HG03558 (cell line): ENCODE measurements at regions not wholly inside any gene's neighbourhood (a gene's known extent, or its start where the extent isn't known, plus 50 kb on each side); places are given as distances from the start of the nearest gene placed in this dataset.

Experiments
- ATAC-seq: cut with Tn5 transposase; IDR thresholded peaks from one replicate; pipeline ENCODE4 v1.9.1; 2021; ENCODE audit warnings: moderate number of reproducible peaks; ENCODE audit not compliant: unreplicated experiment; ENCODE audit errors: extremely low read depth

GRCh38 chr1:83022206-83022605 lies 976.7 kb downstream of the TTLL7 start:
- no peak for ATAC-seq

GRCh38 chr1:83017701-83018100 lies 981.2 kb downstream of the TTLL7 start:
- ATAC-seq, result no peak

DNA sequence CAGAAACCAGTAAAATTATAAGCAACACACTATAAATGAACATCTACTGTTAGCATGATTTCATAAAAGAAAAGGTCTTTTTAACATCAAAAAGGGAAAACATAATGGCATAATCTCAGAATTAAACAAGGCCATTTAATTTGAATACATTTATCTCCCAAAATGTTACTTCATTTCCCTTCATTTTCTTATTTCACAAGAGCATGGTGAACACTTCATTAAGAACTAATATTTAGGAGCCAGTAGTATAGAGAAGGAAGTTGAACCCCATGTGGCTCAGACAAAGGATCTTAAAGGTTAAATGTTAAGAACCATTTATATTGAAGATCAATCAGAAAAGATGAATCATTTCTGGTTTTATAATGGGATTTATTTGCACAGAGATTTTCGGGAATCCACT lies 981.7 kb downstream of the TTLL7 start:
- no peak for ATAC-seq

GRCh38 chr1:83016354-83016849 lies 982.5 kb downstream of the TTLL7 start:
- no peak for ATAC-seq

DNA sequence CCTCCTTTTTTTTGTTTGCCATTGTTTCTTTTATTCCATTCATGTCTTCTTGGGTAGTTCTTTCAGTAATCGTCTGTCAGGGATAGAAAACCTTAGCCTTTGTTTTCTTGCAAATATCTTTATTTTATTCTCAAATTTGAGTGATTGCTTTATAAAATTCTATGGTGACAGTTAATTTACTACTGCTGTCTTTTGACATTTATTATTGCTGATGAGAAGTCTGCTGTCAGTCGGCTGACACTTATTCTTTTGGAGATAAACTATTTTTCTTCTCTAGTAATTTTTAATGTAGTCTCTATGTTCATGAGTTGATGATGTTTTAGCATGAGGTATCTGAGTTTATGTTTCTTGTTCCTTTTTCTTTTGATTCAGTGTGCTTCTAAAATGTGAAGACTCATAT lies 983.8 kb downstream of the TTLL7 start:
- no peak for ATAC-seq

DNA sequence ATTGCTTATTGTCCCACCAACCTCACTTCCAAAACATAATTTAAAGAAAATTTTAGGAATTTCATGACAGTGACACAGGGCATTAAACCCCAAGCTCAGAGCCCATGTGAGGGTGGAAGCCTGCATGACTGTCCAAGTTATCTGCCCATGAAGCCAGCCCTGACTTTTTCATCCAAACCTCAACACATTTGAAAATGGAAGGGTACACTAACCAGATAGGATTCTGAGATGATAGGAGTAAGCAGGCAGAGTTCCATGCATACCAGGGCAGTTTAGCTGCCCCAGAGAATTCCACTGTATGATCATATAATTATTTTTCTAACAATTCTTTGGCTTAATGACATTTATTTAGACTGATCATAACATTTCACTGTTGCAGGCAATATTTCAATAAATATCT lies 986.0 kb downstream of the TTLL7 start:
- no peak for ATAC-seq

GRCh38 chr1:83011265-83011664 lies 987.7 kb downstream of the TTLL7 start:
- ATAC-seq, result no peak

GRCh38 chr1:83006271-83006670 lies 992.7 kb downstream of the TTLL7 start:
- ATAC-seq, result no peak

DNA sequence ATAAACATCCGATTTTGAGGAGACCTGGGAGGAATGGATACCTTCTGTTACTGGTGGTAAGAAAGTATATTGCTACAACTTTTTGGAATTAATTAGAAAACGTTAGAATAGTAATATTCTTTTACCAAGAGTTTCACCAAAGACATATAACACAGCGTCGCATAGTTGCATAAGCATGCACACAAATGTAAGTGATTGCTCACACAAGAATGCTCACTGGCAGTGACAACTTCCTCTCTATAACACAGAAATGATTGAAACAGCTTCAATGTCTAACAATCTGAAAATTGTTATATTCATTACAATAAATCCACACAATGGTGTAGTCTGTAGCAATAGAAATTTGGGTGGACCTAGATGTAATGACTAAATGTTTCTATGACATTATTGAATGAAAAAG lies 998.6 kb downstream of the TTLL7 start:
- no peak for ATAC-seq

DNA sequence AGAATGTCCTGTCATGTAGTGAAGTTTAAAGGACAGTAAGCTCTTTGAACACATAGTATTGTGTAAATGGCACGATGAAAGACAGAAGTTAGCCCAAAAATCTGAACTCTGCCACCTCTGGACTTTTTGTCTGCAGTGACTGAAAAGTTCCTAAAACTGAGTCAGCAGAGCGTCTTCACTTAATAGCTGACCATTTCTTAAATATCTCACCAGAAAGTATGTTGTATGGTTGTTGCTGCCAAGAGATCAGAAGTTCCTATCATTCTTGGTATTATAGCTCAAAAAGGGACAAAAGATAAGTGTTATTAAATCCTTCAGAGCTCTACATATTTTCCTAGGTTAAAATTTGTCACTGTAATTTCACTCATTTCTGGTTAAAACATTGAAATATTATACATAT lies 1003.0 kb downstream of the TTLL7 start:
- ATAC-seq, result no peak

DNA sequence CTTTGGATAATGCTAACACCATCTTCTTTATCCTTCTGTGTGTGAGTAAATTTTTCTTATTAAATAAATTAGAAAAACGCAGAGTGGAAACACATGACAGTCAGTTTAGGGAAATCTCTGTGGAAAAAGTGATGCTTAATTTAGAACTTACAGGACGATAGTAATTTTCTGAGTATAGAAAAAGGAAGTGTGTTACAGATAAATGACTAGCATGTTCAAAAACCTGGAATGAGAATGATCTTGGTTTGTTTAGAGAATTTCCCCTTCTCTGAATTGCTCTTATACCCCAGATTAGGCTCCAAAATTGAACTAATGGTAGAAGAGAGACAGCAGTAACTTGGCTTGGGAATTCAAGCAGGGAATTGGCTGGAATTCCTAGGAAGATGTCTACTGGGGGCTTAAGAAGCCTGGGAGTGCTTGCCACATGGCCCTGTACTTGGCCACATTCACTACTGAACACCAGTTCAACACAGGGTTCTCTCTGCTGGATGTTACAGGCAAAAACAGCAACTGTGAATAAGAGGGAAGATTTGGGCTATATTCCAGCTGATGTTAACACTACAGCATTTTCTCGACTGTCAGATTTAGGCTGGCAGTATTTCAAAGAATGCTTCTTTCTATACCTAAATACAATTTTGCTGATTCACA lies 1004.2 kb downstream of the TTLL7 start:
- ATAC-seq, result no peak

DNA sequence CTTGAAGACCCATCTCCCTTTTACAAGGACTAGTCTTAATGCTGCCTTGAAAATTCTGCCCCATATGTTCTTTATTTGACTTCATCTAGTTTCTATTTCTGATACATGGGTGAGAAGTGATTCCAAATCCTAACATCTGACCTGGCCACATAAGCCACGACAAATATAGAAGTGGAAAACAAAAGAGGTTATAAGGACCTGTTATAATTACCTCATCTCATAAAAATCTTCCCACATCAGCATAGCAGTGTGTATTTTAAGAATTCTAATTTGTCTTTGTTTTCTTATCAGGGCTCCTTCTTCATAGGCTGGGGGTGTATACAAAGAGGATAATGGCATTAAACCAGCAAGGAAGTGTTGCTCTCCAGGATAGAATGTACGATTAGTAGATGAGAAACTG lies 1007.4 kb downstream of the TTLL7 start:
- ATAC-seq, result no peak

GRCh38 chr1:82979593-82980236 lies 1019.2 kb downstream of the TTLL7 start:
- peak; percentile 81 for ATAC-seq

DNA sequence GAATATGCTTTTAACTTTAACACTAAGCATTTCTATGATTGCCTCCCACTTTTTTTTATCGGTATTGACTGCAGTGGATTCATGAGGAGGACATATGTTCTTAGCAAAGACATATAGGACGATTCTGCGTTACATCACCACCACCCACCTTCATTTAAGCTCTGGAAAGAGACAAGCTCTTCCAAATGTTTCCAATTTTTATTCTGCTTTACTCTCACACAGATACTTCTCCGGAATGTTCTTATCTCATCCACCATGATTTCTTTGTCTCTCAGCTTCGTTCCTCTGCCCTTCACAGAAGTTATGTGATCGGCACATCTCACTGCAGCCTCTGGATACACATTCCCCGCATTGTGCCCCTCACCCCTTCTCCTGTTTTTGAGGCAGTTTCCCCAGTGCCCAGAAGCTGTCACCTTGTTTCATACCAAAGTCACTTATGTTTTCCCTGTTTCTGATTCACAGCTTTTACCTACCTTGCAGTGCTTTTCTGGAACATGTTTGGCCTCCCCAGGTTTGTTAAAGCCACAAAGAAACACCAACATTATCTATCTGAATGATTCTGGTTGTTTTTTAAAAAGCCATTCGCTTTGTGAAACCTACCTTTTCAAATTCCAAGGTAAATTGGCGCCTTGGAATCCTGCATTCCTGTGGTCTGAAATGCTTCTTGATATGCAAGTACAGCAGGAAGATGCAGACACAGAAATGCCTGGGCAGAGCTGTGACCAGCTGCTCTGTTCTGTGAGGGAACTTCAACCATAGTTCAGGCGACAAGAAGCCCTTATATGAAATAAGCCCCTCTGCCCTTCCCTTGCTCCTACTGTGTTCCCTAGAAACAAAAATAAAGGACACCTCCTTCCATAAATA lies 1020.2 kb downstream of the TTLL7 start:
- ATAC-seq, result no peak

DNA sequence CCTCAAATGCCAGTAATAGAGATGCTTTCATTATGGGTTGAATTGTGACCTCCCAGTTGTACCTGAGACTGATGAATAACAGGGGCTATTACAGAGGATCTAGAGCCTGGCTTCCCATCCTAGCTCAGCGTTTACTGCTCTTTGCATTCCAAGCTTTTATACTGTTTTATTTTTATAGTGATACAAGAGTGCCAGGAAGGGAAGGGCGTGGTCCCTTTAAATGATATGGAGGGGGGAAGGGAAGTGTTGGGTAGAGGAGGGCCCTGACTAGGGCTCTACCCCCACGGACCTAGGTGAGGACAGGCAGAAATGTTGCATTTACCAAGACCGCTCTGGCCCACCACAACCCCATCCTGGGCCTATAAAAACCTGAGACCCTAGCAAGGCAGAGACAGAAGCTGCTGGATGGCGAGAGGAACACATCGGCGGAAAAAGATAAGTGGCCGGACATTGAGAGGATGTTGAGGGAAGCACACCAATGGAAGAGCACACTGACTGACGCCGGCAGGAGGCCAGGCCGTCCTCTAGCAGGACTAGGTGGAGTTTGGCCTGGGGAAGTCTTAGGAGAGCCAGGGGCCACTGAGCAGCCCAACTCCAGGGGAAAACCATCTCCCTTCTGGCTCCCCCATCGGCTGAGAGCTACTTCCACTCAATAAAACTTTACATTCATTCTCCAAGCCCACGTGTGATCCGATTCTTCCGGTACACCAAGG lies 1025.9 kb downstream of the TTLL7 start:
- ATAC-seq, result no peak

GRCh38 chr1:82969340-82969739 lies 1029.6 kb downstream of the TTLL7 start:
- no peak for ATAC-seq

DNA sequence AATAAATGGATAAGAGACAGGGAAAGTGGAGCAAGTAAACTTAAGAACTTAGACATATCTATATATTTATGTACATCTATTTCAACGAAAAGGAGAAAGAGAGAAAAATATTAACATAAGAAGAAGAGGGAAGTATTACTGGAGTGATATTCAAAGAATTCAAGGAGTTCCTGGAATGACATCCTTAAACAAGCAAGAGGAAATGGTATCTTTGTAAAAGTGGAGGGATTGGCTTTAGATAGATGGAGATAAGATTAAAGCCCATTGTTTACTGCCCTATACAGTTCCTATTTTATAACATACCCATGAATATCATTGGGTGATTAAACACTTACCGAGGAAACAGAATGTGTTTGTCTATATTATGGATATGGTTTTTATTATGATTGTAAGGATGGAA lies 1036.3 kb downstream of the TTLL7 start:
- no peak for ATAC-seq

GRCh38 chr1:82950606-82951200 lies 1048.2 kb downstream of the TTLL7 start:
- no peak for ATAC-seq

- ATAC-seq, result no peak
These were observed 1050.5 kb downstream of the TTLL7 start for GRCh38 chr1:82948386-82948785.

GRCh38 chr1:82947278-82947677 lies 1051.7 kb downstream of the TTLL7 start:
- no peak for ATAC-seq
